Lung (tissue), 11 donors: ENCODE measurements at regions not wholly inside any gene's neighbourhood (a gene's known extent, or its start where the extent isn't known, plus 50 kb on each side); places are given as distances from the start of the nearest gene placed in this dataset.

Source experiments
- ATAC-seq: fragments of 200-7000 bp; cut with Tn5 transposase; one replicate; pipeline ENCODE4 v1.9.1; 2020; ENCODE audit warnings: moderate number of reproducible peaks; ENCODE audit not compliant: insufficient read depth, low FRiP score
- DNase-seq, 3 donors: peaks; one replicate each; pipeline ENCODE4 v3.0.0-alpha.2; 2013 to 2017
- H3K27ac ChIP-seq, 2 donors: one replicate each; pipeline ENCODE4 v1.5.1; 2013; ENCODE audit warnings: mild to moderate bottlenecking in 2 of 2, moderate library complexity in 2 of 2, control low read depth in 1 of 2, inconsistent platforms in 1 of 2, low read depth in 1 of 2, low read length in 1 of 2
- H3K27me3 ChIP-seq, 3 donors: one replicate each; pipeline ENCODE4 v1.5.1; 2013; ENCODE audit warnings: low read length in 2 of 3; ENCODE audit not compliant: control insufficient read depth in 3 of 3, insufficient read depth in 3 of 3
- H3K36me3 ChIP-seq, 4 donors: one replicate each; pipeline ENCODE4 v1.5.1; 2013; ENCODE audit warnings: low read length in 4 of 4, mild to moderate bottlenecking in 1 of 4, moderate library complexity in 1 of 4; ENCODE audit not compliant: control insufficient read depth in 4 of 4, insufficient read depth in 4 of 4
- H3K4me1 ChIP-seq, 5 donors: one replicate each; pipeline ENCODE4 v1.5.1; 2013; ENCODE audit warnings: low read length in 5 of 5, mild to moderate bottlenecking in 2 of 5, moderate library complexity in 1 of 5; ENCODE audit not compliant: control insufficient read depth in 5 of 5, insufficient read depth in 5 of 5
- H3K4me3 ChIP-seq: one replicate; pipeline ENCODE4 v1.5.1; 2013; ENCODE audit warnings: mild to moderate bottlenecking, control low read depth, moderate library complexity
- H3K9ac ChIP-seq, 2 donors: one replicate each; pipeline ENCODE4 v1.5.1; 2013; ENCODE audit warnings: low read length in 2 of 2, control low read depth in 1 of 2; ENCODE audit not compliant: insufficient read depth in 1 of 2
- H3K9me3 ChIP-seq, 4 donors: one replicate each; pipeline ENCODE4 v1.5.1; 2013; ENCODE audit warnings: low read length in 3 of 4, mild to moderate bottlenecking in 1 of 4, moderate library complexity in 1 of 4; ENCODE audit not compliant: control insufficient read depth in 4 of 4, insufficient read depth in 3 of 4
- WGBS, 2 donors: extraction: QIAGEN DNeasy Blood & Tissue Kit; methylation state at CpG; one replicate each; pipeline ENCODE4 v1.1.7; 2013; 5-methylcytosine and 5-hydroxymethylcytosine counted together
- TF ChIP-seq, protein P1 (sequence below): IDR thresholded peaks from 2 replicates; pipeline ENCODE4 v1.5.1; 2012; ENCODE audit warnings: mild to moderate bottlenecking; ENCODE audit errors: control extremely low read depth, extremely low read depth
- donor health status: control.
- donor health status: control.
- donor health status: Bipolar disorder and iron deficiency.
- donor health status: healthy.
- donor health status: DM: yes; HTN: yes; CAD: no.

DNA sequence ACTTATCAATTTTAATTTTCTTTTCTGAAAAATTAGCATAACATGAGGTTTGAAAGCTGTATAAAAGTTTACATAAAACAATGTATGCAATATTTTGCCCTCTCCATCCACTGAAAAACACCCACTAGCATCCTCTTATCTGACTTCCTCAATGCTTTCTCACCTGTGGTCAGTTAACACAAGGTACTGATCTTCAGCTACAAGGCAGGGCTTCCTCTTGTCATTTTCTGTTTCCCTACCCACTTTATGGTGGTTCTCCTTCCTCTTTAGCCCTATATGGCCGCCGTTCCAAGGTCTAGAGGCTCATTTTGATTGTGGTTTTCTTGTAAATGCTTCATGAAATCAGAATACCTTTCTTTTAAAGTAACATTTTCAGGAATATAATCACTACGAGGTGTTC, 618.6 kb upstream of the CPEB2 start:
- DNase-seq (no peak), ATAC-seq (no peak)
- WGBS, 2 donors = 23 to 56% methylated on average over 3 of the region's 3 CpGs
- H3K4me3 ChIP-seq = no peak overlapping the region
- H3K9me3 ChIP-seq = peaks cover 0 to 2% (median 0%) of the 10 kb centered on the region in 4 donors
- no peaks in the 10 kb centered on the region for H3K36me3 ChIP-seq
- H3K9ac ChIP-seq = no peak overlapping the region
- H3K4me1 ChIP-seq = no peaks in the 10 kb centered on the region
- TF ChIP-seq, protein P1, sequence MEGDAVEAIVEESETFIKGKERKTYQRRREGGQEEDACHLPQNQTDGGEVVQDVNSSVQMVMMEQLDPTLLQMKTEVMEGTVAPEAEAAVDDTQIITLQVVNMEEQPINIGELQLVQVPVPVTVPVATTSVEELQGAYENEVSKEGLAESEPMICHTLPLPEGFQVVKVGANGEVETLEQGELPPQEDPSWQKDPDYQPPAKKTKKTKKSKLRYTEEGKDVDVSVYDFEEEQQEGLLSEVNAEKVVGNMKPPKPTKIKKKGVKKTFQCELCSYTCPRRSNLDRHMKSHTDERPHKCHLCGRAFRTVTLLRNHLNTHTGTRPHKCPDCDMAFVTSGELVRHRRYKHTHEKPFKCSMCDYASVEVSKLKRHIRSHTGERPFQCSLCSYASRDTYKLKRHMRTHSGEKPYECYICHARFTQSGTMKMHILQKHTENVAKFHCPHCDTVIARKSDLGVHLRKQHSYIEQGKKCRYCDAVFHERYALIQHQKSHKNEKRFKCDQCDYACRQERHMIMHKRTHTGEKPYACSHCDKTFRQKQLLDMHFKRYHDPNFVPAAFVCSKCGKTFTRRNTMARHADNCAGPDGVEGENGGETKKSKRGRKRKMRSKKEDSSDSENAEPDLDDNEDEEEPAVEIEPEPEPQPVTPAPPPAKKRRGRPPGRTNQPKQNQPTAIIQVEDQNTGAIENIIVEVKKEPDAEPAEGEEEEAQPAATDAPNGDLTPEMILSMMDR = no peak
- H3K27ac ChIP-seq = no peak overlapping the region
- H3K27me3 ChIP-seq = no peaks in the 10 kb centered on the region

GRCh38 chr4:14384824-14385223, 617.5 kb upstream of the CPEB2 start:
- Histone ChIP-seq H3K9ac (no peak overlapping the region), H3K4me3 (no peak overlapping the region), H3K27me3 (no peaks in the 10 kb centered on the region), H3K27ac (no peak overlapping the region), H3K4me1 (no peaks in the 10 kb centered on the region), H3K9me3 (no peaks in the 10 kb centered on the region), H3K36me3 (no peaks in the 10 kb centered on the region)
- no peak for ATAC-seq
- 85 to 100% methylated on average over 1 of the region's 1 CpG for WGBS, 2 donors
- no peak for DNase-seq
- TF ChIP-seq, protein P1 = no peak

- 78 to 86% methylated on average over 3 of the region's 3 CpGs for WGBS, 2 donors
- no peaks in the 10 kb centered on the region for H3K9me3 ChIP-seq
Observed at GRCh38 chr4:14386196-14386595, 616.1 kb upstream of the CPEB2 start.

DNA sequence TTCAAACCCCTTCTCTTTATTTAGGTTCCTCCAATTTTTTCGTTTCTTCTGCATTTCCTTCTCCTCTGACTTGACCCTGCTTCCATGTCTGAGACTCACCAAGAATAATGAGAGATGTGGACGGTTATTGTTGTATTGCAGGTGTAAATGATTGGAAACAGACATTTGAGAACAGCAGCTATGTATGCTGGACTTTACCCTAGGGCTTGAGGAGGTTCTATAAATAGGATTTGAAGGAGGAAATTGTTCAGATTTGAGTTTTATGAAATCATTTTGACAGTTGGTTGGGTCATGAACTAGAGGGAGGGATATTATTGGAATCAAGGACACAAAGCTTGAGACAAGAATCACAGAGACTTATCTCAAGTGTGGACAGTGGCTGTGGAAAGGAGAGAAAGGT, 614.6 kb upstream of the CPEB2 start:
- ATAC-seq (no peak), DNase-seq (no peak)
- Histone ChIP-seq H3K4me3 (no peak overlapping the region), H3K27me3 (no peaks in the 10 kb centered on the region), H3K9ac (no peak overlapping the region), H3K27ac (no peak overlapping the region), H3K36me3 (no peaks in the 10 kb centered on the region), H3K4me1 (no peaks in the 10 kb centered on the region), H3K9me3 (no peaks in the 10 kb centered on the region)
- WGBS, 2 donors = 41 to 45% methylated on average over 2 of the region's 2 CpGs
- TF ChIP-seq, protein P1 = no peak

More at GRCh38 chr4:14386196-14386595, 616.1 kb upstream of the CPEB2 start:
- no peak for ATAC-seq
- Histone ChIP-seq H3K27ac (no peak overlapping the region), H3K4me3 (no peak overlapping the region), H3K27me3 (no peaks in the 10 kb centered on the region), H3K4me1 (no peaks in the 10 kb centered on the region), H3K9ac (no peak overlapping the region), H3K36me3 (no peaks in the 10 kb centered on the region)
- DNase-seq = no peak
- TF ChIP-seq, protein P1 = no peak
